GM23338 (cell line): ENCODE measurements at regions not wholly inside any gene's neighbourhood (a gene's known extent, or its start where the extent isn't known, plus 50 kb on each side); places are given as distances from the start of the nearest gene placed in this dataset.

ENCODE experiments used
- CREB1 ChIP-seq: fragments of 250-450 bp; sonication (Bioruptor Pico); IDR thresholded peaks from 2 replicates; pipeline ENCODE4 v1.5.0; 2020; ENCODE audit warnings: low read depth, mild to moderate bottlenecking, moderate library complexity
- CTCF ChIP-seq, 2 experiments: fragments of 200-600 bp in 1 of 2; sonication (generic) in 1 of 2; conservative IDR thresholded peaks; 2 replicates each; pipeline versions ENCODE4 v1.5.1 to v1.6.1; 2016 to 2017; ENCODE audit warnings: antibody characterized with exemption in 2 of 2, low read depth in 2 of 2, mild to moderate bottlenecking in 2 of 2, moderate library complexity in 1 of 2
- POLR2AphosphoS5 ChIP-seq: IDR thresholded peaks from 2 replicates; pipeline ENCODE4 v1.6.1; 2016; ENCODE audit warnings: antibody characterized with exemption, low read depth
- ZNF462 ChIP-seq: fragments of 250-450 bp; sonication (Bioruptor Pico); IDR thresholded peaks from 2 replicates; pipeline ENCODE4 v1.5.0; 2020; ENCODE audit warnings: mild to moderate bottlenecking, moderate library complexity

- TF ChIP-seq CTCF (conservative IDR thresholded peaks at IDR 0.05; ENCODE audit: low read depth in 2 of 2), result no peak
- no peak for TF ChIP-seq ZNF462 (CRISPR knock-in tag)
- TF ChIP-seq CREB1 (CRISPR knock-in tag), result no peak
- no peak for TF ChIP-seq POLR2AphosphoS5
These were observed 335.3 kb upstream of the ADAMTSL1 start for GRCh38 chr9:18138656-18139055.
